ENCODE measurements at regions not wholly inside any gene's neighbourhood (a gene's known extent, or its start where the extent isn't known, plus 50 kb on each side); places are given as distances from the start of the nearest gene placed in this dataset.

GRCh38 chr6:18962361-18962905, 575.3 kb downstream of the RNF144B start:
- DNase-seq (ENCODE audit: low spot score): no peak

GRCh38 chr6:18963439-18963838, 576.3 kb downstream of the RNF144B start:
- no peak for DNase-seq (ENCODE audit: low spot score)

GRCh38 chr6:18973251-18973650, 586.1 kb downstream of the RNF144B start:
- no peak for DNase-seq (ENCODE audit: low spot score)

GRCh38 chr6:18976091-18976490, 588.9 kb downstream of the RNF144B start:
- peak; percentile 33 for DNase-seq (ENCODE audit: low spot score)

- DNase-seq (ENCODE audit: low spot score): no peak
These were observed 589.8 kb downstream of the RNF144B start for GRCh38 chr6:18976966-18977365.

- peak; percentile 32 for DNase-seq (ENCODE audit: low spot score)
These were observed 591.4 kb downstream of the RNF144B start for GRCh38 chr6:18978337-18979128.

GRCh38 chr6:18985061-18985460, 597.9 kb downstream of the RNF144B start:
- DNase-seq (ENCODE audit: low spot score): no peak

GRCh38 chr6:18985996-18986395, 598.8 kb downstream of the RNF144B start:
- no peak for DNase-seq (ENCODE audit: low spot score)

GRCh38 chr6:18988636-18989035, 601.5 kb downstream of the RNF144B start:
- no peak for DNase-seq (ENCODE audit: low spot score)

GRCh38 chr6:18990059-18990978, 603.2 kb downstream of the RNF144B start:
- peak; percentile 20 for DNase-seq (ENCODE audit: low spot score)

- DNase-seq (ENCODE audit: low spot score): peak; percentile 67
These were observed 610.3 kb downstream of the RNF144B start for GRCh38 chr6:18997375-18997826.

GRCh38 chr6:19002976-19003560, 615.9 kb downstream of the RNF144B start:
- no peak for DNase-seq (ENCODE audit: low spot score)

- DNase-seq (ENCODE audit: low spot score): no peak
These were observed 617.0 kb downstream of the RNF144B start for GRCh38 chr6:19004176-19004575.

- no peak for DNase-seq (ENCODE audit: low spot score)
These were observed 622.6 kb downstream of the RNF144B start for GRCh38 chr6:19009769-19010168.

GRCh38 chr6:19013026-19013705, 626.0 kb downstream of the RNF144B start:
- DNase-seq (ENCODE audit: low spot score): no peak

- DNase-seq (ENCODE audit: low spot score): peak; percentile 35
These were observed 637.6 kb downstream of the RNF144B start for GRCh38 chr6:19024737-19025136.

- no peak for DNase-seq (ENCODE audit: low spot score)
These were observed 641.1 kb downstream of the RNF144B start for GRCh38 chr6:19028201-19028600.

GRCh38 chr6:19032591-19033295, 645.6 kb downstream of the RNF144B start:
- DNase-seq (ENCODE audit: low spot score): no peak

GRCh38 chr6:19033683-19034082, 646.5 kb downstream of the RNF144B start:
- no peak for DNase-seq (ENCODE audit: low spot score)

- no peak for DNase-seq (ENCODE audit: low spot score)
These were observed 647.8 kb downstream of the RNF144B start for GRCh38 chr6:19034986-19035385.
